ENCODE measurements at regions not wholly inside any gene's neighbourhood (a gene's known extent, or its start where the extent isn't known, plus 50 kb on each side); places are given as distances from the start of the nearest gene placed in this dataset.

DNA sequence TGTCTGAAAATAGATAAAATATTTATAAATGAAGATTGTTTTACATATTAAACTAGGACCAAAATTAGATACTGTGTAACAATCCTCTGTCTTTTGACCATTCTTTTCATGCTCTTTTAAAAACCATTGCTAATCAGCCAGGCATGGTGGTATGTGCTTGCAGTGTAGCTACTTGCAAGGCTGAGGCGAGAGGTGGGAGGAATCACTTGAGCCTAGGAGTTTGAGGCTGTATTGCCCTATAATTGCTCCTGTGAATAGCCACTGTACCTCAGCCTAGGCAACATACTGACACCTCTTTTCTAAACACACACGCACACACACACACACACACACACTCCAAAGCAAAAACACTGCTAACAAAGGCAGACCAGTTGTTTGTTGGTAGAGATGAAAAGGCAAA, 259.2 kb downstream of the JRKL start:
- no peak for DNase-seq (ENCODE audit: low read depth, low spot score)
- no peak overlapping the region for H3K4me3 ChIP-seq (ENCODE audit: low read depth, low read length)
- ChIA-PET CTCF (no interaction called here), POLR2A (no interaction called here)
- TF ChIP-seq, protein P1, sequence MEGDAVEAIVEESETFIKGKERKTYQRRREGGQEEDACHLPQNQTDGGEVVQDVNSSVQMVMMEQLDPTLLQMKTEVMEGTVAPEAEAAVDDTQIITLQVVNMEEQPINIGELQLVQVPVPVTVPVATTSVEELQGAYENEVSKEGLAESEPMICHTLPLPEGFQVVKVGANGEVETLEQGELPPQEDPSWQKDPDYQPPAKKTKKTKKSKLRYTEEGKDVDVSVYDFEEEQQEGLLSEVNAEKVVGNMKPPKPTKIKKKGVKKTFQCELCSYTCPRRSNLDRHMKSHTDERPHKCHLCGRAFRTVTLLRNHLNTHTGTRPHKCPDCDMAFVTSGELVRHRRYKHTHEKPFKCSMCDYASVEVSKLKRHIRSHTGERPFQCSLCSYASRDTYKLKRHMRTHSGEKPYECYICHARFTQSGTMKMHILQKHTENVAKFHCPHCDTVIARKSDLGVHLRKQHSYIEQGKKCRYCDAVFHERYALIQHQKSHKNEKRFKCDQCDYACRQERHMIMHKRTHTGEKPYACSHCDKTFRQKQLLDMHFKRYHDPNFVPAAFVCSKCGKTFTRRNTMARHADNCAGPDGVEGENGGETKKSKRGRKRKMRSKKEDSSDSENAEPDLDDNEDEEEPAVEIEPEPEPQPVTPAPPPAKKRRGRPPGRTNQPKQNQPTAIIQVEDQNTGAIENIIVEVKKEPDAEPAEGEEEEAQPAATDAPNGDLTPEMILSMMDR (IDR thresholded peaks at IDR 0.05; ENCODE audit: insufficient read depth, low read length, missing control alignments): no peak

DNA sequence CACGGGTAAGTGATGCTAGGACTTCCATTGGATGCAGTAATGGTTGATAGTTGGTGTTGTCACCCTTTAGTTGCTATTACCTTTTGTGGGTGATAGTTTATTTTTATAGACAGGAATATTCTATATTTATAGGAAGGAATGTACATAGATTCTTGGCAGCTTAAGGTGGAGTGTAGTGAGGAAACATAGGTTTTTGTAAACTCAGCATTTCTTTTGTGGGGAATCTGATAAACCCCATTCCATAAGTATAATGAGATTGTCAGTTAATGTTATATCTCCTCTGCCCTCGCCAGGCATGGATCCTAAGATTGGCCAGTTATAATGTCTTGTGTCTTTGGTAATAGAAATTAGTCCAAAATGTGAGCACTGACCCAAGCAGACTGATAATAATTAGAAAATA, 262.7 kb downstream of the JRKL start:
- no peak overlapping the region for H3K4me3 ChIP-seq (ENCODE audit: low read depth, low read length)
- CTCF ChIA-PET: no interaction called here
- TF ChIP-seq, protein P1 (IDR thresholded peaks at IDR 0.05; ENCODE audit: insufficient read depth, low read length, missing control alignments): no peak
- POLR2A ChIA-PET: no interaction called here
- DNase-seq (ENCODE audit: low read depth, low spot score): no peak

DNA sequence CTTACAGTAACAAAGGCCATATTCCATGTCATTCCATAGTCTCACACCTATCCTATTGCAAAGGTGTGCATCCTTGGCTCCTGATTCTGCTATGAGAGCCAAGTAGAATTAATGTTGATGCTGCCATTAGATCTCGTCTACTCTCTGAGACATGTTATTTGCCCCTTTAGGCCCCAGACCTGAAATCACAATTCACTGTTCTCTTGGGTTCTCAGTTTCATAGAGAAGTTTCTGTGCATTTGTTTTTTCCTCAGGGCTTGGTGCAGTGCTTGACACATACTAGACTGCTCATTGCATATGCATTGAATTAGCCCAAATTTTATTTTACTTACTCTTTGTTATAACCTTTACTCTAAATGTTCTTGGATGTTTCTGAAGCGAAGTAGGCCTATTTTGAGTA, 265.7 kb downstream of the JRKL start:
- no peak overlapping the region for H3K4me3 ChIP-seq (ENCODE audit: low read depth, low read length)
- DNase-seq (ENCODE audit: low read depth, low spot score): no peak
- TF ChIP-seq, protein P1 (IDR thresholded peaks at IDR 0.05; ENCODE audit: insufficient read depth, low read length, missing control alignments): no peak
- ChIA-PET POLR2A (no interaction called here), CTCF (no interaction called here)

DNA sequence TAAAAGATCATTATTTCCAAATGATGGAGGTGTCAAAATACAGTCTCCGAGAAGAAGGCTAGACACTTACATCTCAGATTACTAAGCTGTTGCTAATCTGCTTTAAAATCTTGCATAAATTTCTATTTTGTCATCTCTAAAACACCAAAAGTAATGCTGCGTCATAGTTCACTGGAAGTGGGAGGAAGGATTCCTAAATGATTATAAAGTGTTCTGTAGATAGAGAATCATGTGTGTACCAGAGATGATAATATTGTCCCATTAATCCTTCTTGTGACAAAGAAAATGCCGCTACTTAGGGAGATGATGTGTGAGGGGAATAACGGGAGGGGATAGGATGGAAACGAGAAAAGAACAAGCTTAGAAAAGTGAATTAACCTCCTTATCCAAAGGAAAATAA, 268.6 kb downstream of the JRKL start:
- no peak overlapping the region for H3K4me3 ChIP-seq (ENCODE audit: low read depth, low read length)
- POLR2A ChIA-PET: no interaction called here
- TF ChIP-seq, protein P1 (IDR thresholded peaks at IDR 0.05; ENCODE audit: insufficient read depth, low read length, missing control alignments): no peak
- no peak for DNase-seq (ENCODE audit: low read depth, low spot score)
- CTCF ChIA-PET: no interaction called here

DNA sequence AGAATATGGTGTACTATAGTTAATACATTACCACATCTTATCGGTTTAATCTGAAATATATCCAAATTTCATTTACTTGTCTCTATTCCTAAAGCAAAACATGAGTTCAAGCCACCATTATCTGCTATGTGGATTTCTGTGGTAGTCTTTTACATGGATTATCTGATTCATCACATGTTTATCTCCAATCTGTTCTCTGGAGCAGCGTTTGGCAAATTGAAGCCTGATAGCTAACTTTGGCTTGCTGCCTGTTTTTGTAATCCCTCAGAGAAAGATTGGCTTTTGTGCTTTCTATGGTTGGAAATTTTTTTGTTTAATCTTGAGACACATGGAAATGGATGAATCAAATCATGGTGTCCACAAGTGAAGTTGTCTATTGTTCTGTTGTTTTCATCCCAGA, 274.3 kb downstream of the JRKL start:
- no peak overlapping the region for H3K4me3 ChIP-seq (ENCODE audit: low read depth, low read length)
- ChIA-PET CTCF (no interaction called here), POLR2A (no interaction called here)
- TF ChIP-seq, protein P1 (IDR thresholded peaks at IDR 0.05; ENCODE audit: insufficient read depth, low read length, missing control alignments): no peak
- no peak for DNase-seq (ENCODE audit: low read depth, low spot score)

DNA sequence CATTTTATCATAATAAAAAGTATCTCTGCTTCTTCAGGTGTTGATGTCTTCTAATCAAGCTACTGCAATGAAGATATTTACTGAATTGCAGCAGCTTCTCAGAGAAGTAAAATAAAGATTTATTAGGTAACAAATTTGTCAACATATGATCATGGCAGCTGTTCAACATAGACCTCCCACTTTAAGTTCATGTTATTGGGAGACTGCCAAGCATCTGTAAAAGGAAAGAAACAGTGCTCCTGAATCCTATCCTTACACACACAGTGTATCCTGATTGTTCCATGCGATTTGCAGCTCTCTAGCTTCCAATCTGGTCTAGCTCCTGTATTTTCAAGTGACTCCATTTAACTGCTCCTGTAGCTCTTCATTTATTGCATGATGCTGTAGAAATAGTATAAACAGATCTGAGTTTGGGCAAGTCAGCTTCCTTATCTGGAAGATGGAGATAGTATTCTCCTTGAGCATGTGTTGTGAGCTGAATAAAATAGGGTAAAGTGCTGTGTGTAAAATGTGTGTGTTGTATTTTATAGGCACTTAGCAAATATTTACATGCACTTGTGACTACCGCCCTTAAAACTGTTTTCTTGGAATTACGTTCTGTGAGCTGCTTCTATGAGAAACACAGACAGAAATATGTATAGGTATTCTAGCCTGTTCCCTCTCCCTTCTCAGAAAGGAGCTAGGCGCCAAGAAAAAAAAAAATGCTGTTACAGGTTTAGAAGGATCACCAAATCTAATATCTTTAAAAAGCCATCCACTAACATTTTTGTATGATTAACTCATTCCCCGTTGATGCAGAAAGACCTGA, 290.6 kb downstream of the JRKL start:
- POLR2A ChIA-PET: no interaction called here

More for the DNA sequence above, 290.6 kb downstream of the JRKL start:
- CTCF ChIA-PET: interaction anchor here (1.0 kb wide), 1 partner anchor 216 kb away, joined by 3 read pairs; no protein-coding TSS in a partner anchor
- TF ChIP-seq, protein P1 (IDR thresholded peaks at IDR 0.05; ENCODE audit: insufficient read depth, low read length, missing control alignments): no peak
- no peak overlapping the region for H3K4me3 ChIP-seq (ENCODE audit: low read depth, low read length)
- DNase-seq (ENCODE audit: low read depth, low spot score): no peak
